NCI-H2196 (cell line): ENCODE measurements at regions not wholly inside any gene's neighbourhood (a gene's known extent, or its start where the extent isn't known, plus 50 kb on each side); places are given as distances from the start of the nearest gene placed in this dataset.

ENCODE experiments used
- DNase-seq: peaks from one replicate; lab custom pipeline; 2025; ENCODE audit not compliant: unreplicated experiment; lab: John Stamatoyannopoulos, UW

GRCh38 chr4:180418819-180419531, 1824.2 kb upstream of the TENM3 start:
- no peak for DNase-seq

GRCh38 chr4:180422989-180423711, 1820.1 kb upstream of the TENM3 start:
- no peak for DNase-seq

- no peak for DNase-seq
These were observed 1819.5 kb upstream of the TENM3 start for GRCh38 chr4:180423712-180424057.

- no peak for DNase-seq
These were observed 1816.3 kb upstream of the TENM3 start for GRCh38 chr4:180426938-180427337.

- no peak for DNase-seq
These were observed 1812.9 kb upstream of the TENM3 start for GRCh38 chr4:180430283-180430682.

- no peak for DNase-seq
These were observed 1808.9 kb upstream of the TENM3 start for GRCh38 chr4:180434131-180434895.

GRCh38 chr4:180436361-180436760, 1806.8 kb upstream of the TENM3 start:
- DNase-seq, result no peak

- DNase-seq, result no peak
These were observed 1805.6 kb upstream of the TENM3 start for GRCh38 chr4:180437601-180438000.

GRCh38 chr4:180448306-180448705, 1794.9 kb upstream of the TENM3 start:
- no peak for DNase-seq

GRCh38 chr4:180449395-180449956, 1793.7 kb upstream of the TENM3 start:
- DNase-seq, result no peak

GRCh38 chr4:180455226-180455625, 1788.0 kb upstream of the TENM3 start:
- DNase-seq, result no peak

GRCh38 chr4:180456928-180457327, 1786.3 kb upstream of the TENM3 start:
- DNase-seq, result no peak

- DNase-seq, result no peak
These were observed 1781.1 kb upstream of the TENM3 start for GRCh38 chr4:180462116-180462515.

- no peak for DNase-seq
These were observed 1777.8 kb upstream of the TENM3 start for GRCh38 chr4:180465364-180465763.

- no peak for DNase-seq
These were observed 1760.2 kb upstream of the TENM3 start for GRCh38 chr4:180483036-180483435.

GRCh38 chr4:180485407-180485806, 1757.8 kb upstream of the TENM3 start:
- no peak for DNase-seq

GRCh38 chr4:180486342-180486741, 1756.9 kb upstream of the TENM3 start:
- no peak for DNase-seq

- no peak for DNase-seq
These were observed 1753.4 kb upstream of the TENM3 start for GRCh38 chr4:180489787-180490186.

- no peak for DNase-seq
These were observed 1752.0 kb upstream of the TENM3 start for GRCh38 chr4:180491210-180491609.

- DNase-seq, result no peak
These were observed 1749.9 kb upstream of the TENM3 start for GRCh38 chr4:180493299-180493698.

GRCh38 chr4:180500154-180500553, 1743.0 kb upstream of the TENM3 start:
- DNase-seq, result no peak
